ENCODE measurements at regions not wholly inside any gene's neighbourhood (a gene's known extent, or its start where the extent isn't known, plus 50 kb on each side); places are given as distances from the start of the nearest gene placed in this dataset.

DNA sequence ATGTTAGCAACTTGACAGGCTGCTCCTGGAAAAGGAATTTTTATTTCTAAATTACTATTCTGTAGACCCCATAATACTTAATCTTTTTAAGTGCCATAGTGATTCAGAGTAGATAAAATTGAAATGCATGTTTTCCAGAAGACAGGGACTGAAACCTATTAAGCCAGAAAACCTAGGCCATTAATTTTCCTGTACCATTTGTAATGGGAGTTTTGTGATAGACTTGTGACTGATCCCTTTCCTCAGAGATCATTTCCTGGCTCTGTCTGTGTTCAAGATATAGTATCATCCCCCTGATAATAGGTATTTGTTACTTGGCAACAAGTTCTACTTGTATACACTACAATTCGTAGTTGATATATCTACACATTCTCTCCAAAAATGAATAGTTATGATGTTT, 1609.8 kb downstream of the AMY1C start:
- no peak overlapping the region for H3K27ac ChIP-seq (ENCODE audit: low read depth in 1 of 2, low read length in 2 of 2)
- WGBS, 2 donors = 40 to 41% methylated on average over 1 of the region's 1 CpG
- no peak overlapping the region for H3K4me3 ChIP-seq (ENCODE audit: low read length in 2 of 2)
- no peaks in the 10 kb centered on the region for H3K27me3 ChIP-seq (ENCODE audit: control insufficient read depth in 1 of 2, insufficient read depth in 2 of 2, low read length in 1 of 2)
- DNase-seq = no peak
- no peak for ATAC-seq (ENCODE audit: low FRiP score)
- intact Hi-C loops (cut with DNase I) = no loop called here
- no peaks in the 10 kb centered on the region for H3K9me3 ChIP-seq (ENCODE audit: control insufficient read depth, low read length)
- H3K4me1 ChIP-seq (ENCODE audit: control insufficient read depth in 1 of 2, insufficient read depth in 2 of 2, low read length in 2 of 2) = no peaks in the 10 kb centered on the region
- no peaks in the 10 kb centered on the region for H3K36me3 ChIP-seq (ENCODE audit: control insufficient read depth in 1 of 2, insufficient read depth in 2 of 2, low read length in 1 of 2)

DNA sequence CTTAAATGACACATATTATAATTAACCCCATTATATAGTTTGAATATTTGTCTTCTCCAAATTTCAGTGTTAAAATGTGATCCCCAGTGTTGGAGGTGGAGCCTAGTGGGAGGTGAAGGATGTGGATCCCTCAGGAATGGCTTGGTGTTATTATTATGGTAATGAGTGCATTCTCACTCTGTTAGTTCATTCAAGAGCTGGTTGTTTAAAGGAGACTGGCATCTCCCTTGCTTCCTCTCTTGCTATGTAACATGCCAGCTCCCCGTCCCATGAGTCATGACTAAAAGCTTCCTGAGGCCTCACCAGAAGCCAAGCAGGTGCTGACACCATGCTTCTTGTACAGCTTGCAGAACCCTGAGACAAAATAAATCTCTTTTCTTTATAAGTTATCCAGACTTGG, 1612.7 kb downstream of the AMY1C start:
- no peak overlapping the region for H3K27ac ChIP-seq (ENCODE audit: low read depth in 1 of 2, low read length in 2 of 2)
- H3K36me3 ChIP-seq (ENCODE audit: control insufficient read depth in 1 of 2, insufficient read depth in 2 of 2, low read length in 1 of 2) = no peaks in the 10 kb centered on the region
- no peaks in the 10 kb centered on the region for H3K9me3 ChIP-seq (ENCODE audit: control insufficient read depth, low read length)
- no peaks in the 10 kb centered on the region for H3K4me1 ChIP-seq (ENCODE audit: control insufficient read depth in 1 of 2, insufficient read depth in 2 of 2, low read length in 2 of 2)
- intact Hi-C loops (cut with DNase I) = no loop called here
- 78 to 84% methylated on average over 1 of the region's 1 CpG for WGBS, 2 donors
- no peaks in the 10 kb centered on the region for H3K27me3 ChIP-seq (ENCODE audit: control insufficient read depth in 1 of 2, insufficient read depth in 2 of 2, low read length in 1 of 2)
- ATAC-seq (ENCODE audit: low FRiP score) = no peak
- no peak overlapping the region for H3K4me3 ChIP-seq (ENCODE audit: low read length in 2 of 2)
- DNase-seq = no peak

DNA sequence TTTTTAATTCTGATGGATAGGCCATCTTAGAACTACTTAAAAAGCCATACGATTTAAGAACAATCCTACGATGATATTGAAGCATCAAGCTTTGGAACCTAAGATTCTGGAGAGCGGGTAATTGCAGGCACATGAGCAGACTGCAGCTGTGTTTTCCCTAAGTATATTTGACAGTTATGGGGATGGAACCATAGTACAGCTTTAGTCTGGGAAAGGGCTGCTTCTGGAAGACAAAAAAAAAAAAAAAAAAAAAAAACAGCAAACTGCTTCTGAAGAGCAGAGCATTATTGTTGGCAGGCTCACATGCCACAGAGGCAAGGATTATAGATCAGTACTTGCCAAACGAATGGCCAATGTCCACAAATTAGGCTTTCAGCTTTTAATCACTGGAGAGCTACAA, 1618.7 kb downstream of the AMY1C start:
- no peak overlapping the region for H3K27ac ChIP-seq (ENCODE audit: low read depth in 1 of 2, low read length in 2 of 2)
- DNase-seq (no peak), ATAC-seq (ENCODE audit: low FRiP score) (no peak)
- H3K9me3 ChIP-seq (ENCODE audit: control insufficient read depth, low read length) = no peaks in the 10 kb centered on the region
- H3K36me3 ChIP-seq (ENCODE audit: control insufficient read depth in 1 of 2, insufficient read depth in 2 of 2, low read length in 1 of 2) = no peaks in the 10 kb centered on the region
- H3K4me3 ChIP-seq (ENCODE audit: low read length in 2 of 2) = no peak overlapping the region
- intact Hi-C loops (cut with DNase I) = no loop called here
- 67 to 72% methylated on average over 4 of the region's 4 CpGs for WGBS, 2 donors
- H3K4me1 ChIP-seq (ENCODE audit: control insufficient read depth in 1 of 2, insufficient read depth in 2 of 2, low read length in 2 of 2) = no peaks in the 10 kb centered on the region
- no peaks in the 10 kb centered on the region for H3K27me3 ChIP-seq (ENCODE audit: control insufficient read depth in 1 of 2, insufficient read depth in 2 of 2, low read length in 1 of 2)

DNA sequence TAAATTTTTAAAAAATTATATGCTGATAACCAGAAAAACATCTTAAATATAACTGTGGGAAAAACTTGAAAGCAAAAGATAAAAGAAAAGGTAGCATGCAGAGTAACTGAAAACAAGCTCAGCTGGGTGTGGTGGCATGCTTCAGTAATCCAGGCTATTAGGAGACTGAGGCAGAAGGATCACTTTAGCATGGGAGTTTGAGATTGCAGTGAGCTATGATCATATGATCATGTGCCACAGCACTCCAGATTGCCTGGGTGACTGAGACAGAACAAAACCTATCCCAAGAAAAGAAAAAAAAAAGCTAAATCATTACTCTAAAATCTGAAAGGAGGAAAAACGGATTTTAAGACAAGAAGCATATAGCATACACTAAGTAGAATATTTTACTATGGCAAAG, 1624.0 kb downstream of the AMY1C start:
- no peaks in the 10 kb centered on the region for H3K9me3 ChIP-seq (ENCODE audit: control insufficient read depth, low read length)
- intact Hi-C loops (cut with DNase I) = no loop called here
- no peak for ATAC-seq (ENCODE audit: low FRiP score)
- H3K27me3 ChIP-seq (ENCODE audit: control insufficient read depth in 1 of 2, insufficient read depth in 2 of 2, low read length in 1 of 2) = no peaks in the 10 kb centered on the region
- no peak overlapping the region for H3K27ac ChIP-seq (ENCODE audit: low read depth in 1 of 2, low read length in 2 of 2)
- no peaks in the 10 kb centered on the region for H3K36me3 ChIP-seq (ENCODE audit: control insufficient read depth in 1 of 2, insufficient read depth in 2 of 2, low read length in 1 of 2)
- WGBS, 2 donors = 60 to 62% methylated on average over 1 of the region's 1 CpG
- no peak for DNase-seq
- H3K4me1 ChIP-seq (ENCODE audit: control insufficient read depth in 1 of 2, insufficient read depth in 2 of 2, low read length in 2 of 2) = no peaks in the 10 kb centered on the region
- no peak overlapping the region for H3K4me3 ChIP-seq (ENCODE audit: low read length in 2 of 2)

DNA sequence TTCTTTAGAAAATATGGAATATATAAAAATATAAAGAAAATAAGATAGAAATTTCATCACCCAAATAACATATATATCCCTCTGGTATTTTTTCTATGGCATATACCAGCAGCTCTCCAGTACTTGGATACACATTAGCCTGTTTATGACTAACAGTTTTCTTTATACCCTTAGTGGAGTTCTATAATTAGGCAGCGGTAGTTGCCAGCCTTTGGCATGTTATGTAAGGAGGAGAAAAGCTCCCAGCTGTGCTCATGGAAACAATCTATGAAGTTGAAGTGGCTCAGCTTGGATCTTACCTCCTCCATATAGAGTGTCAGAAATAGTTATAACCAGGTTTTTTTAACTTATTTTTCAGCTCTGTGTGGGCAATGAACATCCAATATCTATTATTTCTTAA, 1636.8 kb downstream of the AMY1C start:
- ATAC-seq (ENCODE audit: low FRiP score) = no peak
- DNase-seq = no peak
- no peaks in the 10 kb centered on the region for H3K36me3 ChIP-seq (ENCODE audit: control insufficient read depth in 1 of 2, insufficient read depth in 2 of 2, low read length in 1 of 2)
- H3K4me3 ChIP-seq (ENCODE audit: low read length in 2 of 2) = no peak overlapping the region
- H3K27ac ChIP-seq (ENCODE audit: low read depth in 1 of 2, low read length in 2 of 2) = no peak overlapping the region
- intact Hi-C loops (cut with DNase I) = no loop called here
- H3K27me3 ChIP-seq (ENCODE audit: control insufficient read depth in 1 of 2, insufficient read depth in 2 of 2, low read length in 1 of 2) = no peaks in the 10 kb centered on the region
- 59 to 61% methylated on average over 1 of the region's 1 CpG for WGBS, 2 donors
- no peaks in the 10 kb centered on the region for H3K4me1 ChIP-seq (ENCODE audit: control insufficient read depth in 1 of 2, insufficient read depth in 2 of 2, low read length in 2 of 2)
- H3K9me3 ChIP-seq (ENCODE audit: control insufficient read depth, low read length) = no peaks in the 10 kb centered on the region

DNA sequence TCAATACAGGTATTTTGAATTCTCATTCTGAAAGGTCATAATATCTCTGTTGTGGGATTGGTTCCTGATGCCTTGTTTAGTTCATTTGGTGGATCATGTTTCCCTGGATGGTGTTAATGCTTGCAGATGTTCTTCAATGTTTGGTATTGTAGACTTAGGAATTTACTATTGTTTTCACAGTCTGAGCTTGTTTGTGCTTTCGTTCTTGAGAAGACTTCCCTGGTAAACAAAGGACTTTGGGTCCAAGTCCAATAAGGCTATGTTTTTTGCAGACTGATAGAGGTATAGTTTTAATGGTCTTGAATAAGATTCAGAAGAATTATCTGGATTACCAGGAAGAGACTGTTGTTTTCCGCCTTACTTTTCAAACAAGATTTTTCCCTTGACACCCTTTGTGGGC, 1646.3 kb downstream of the AMY1C start:
- WGBS, 2 donors = 44% methylated on average over 2 of the region's 2 CpGs
- peaks cover 7% of the 10 kb centered on the region for H3K9me3 ChIP-seq (ENCODE audit: control insufficient read depth, low read length)
- H3K4me1 ChIP-seq (ENCODE audit: control insufficient read depth in 1 of 2, insufficient read depth in 2 of 2, low read length in 2 of 2) = no peaks in the 10 kb centered on the region
- no peak overlapping the region for H3K4me3 ChIP-seq (ENCODE audit: low read length in 2 of 2)
- intact Hi-C loops (cut with DNase I) = no loop called here
- no peaks in the 10 kb centered on the region for H3K36me3 ChIP-seq (ENCODE audit: control insufficient read depth in 1 of 2, insufficient read depth in 2 of 2, low read length in 1 of 2)
- ATAC-seq (ENCODE audit: low FRiP score) (no peak), DNase-seq (no peak)
- H3K27me3 ChIP-seq (ENCODE audit: control insufficient read depth in 1 of 2, insufficient read depth in 2 of 2, low read length in 1 of 2) = no peaks in the 10 kb centered on the region
- H3K27ac ChIP-seq (ENCODE audit: low read depth in 1 of 2, low read length in 2 of 2) = no peak overlapping the region

DNA sequence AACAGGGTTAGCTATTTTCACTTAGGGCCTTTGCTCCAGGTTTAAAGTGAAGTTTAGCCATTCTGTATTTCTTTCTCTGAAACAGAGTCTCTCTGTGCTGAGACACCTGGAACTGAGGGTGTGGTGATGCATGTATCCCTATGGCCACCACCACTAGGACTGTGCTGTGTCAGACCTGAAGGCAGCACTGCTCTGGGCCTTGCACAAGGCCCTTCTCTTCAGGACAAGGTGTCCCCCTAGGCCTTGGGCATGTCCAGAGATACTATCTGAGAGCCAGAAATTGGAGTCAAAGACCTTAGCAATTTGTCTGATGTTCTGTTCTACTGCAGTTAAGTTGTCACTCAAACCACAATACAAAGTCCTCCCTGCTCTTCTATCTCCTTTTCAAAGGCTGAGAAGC, 1649.2 kb downstream of the AMY1C start:
- Histone ChIP-seq H3K27ac (ENCODE audit: low read depth in 1 of 2, low read length in 2 of 2) (no peak overlapping the region), H3K4me3 (ENCODE audit: low read length in 2 of 2) (no peak overlapping the region), H3K9me3 (ENCODE audit: control insufficient read depth, low read length) (peaks cover 7% of the 10 kb centered on the region), H3K4me1 (ENCODE audit: control insufficient read depth in 1 of 2, insufficient read depth in 2 of 2, low read length in 2 of 2) (no peaks in the 10 kb centered on the region), H3K27me3 (ENCODE audit: control insufficient read depth in 1 of 2, insufficient read depth in 2 of 2, low read length in 1 of 2) (no peaks in the 10 kb centered on the region), H3K36me3 (ENCODE audit: control insufficient read depth in 1 of 2, insufficient read depth in 2 of 2, low read length in 1 of 2) (no peaks in the 10 kb centered on the region)
- intact Hi-C loops (cut with DNase I) = no loop called here
- ATAC-seq (ENCODE audit: low FRiP score) (no peak), DNase-seq (no peak)

DNA sequence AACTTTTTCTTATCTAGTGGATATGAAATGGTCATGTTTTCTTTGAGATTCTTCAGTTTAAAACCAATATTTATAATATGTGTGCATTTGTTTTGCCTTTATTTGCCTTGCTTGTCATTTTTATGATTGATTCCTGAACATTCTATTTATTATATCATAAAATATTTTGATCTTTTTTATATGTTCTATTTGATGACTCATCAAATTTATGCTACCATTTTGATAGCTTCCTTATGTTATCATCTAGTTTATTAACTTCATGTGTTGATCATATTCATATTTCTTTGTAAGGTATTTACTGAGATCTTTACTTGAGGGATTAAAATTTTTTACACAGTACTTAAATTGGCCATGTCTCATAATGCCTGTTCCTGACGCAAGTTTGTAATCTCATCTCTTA, 1650.0 kb downstream of the AMY1C start:
- intact Hi-C loops (cut with DNase I) = no loop called here
- H3K36me3 ChIP-seq (ENCODE audit: control insufficient read depth in 1 of 2, insufficient read depth in 2 of 2, low read length in 1 of 2) = no peaks in the 10 kb centered on the region
- no peaks in the 10 kb centered on the region for H3K4me1 ChIP-seq (ENCODE audit: control insufficient read depth in 1 of 2, insufficient read depth in 2 of 2, low read length in 2 of 2)
- peaks cover 7% of the 10 kb centered on the region for H3K9me3 ChIP-seq (ENCODE audit: control insufficient read depth, low read length)
- DNase-seq (no peak), ATAC-seq (ENCODE audit: low FRiP score) (no peak)
- no peak overlapping the region for H3K27ac ChIP-seq (ENCODE audit: low read depth in 1 of 2, low read length in 2 of 2)
- no peaks in the 10 kb centered on the region for H3K27me3 ChIP-seq (ENCODE audit: control insufficient read depth in 1 of 2, insufficient read depth in 2 of 2, low read length in 1 of 2)
- no peak overlapping the region for H3K4me3 ChIP-seq (ENCODE audit: low read length in 2 of 2)
- 47 to 72% methylated on average over 1 of the region's 1 CpG for WGBS, 2 donors

DNA sequence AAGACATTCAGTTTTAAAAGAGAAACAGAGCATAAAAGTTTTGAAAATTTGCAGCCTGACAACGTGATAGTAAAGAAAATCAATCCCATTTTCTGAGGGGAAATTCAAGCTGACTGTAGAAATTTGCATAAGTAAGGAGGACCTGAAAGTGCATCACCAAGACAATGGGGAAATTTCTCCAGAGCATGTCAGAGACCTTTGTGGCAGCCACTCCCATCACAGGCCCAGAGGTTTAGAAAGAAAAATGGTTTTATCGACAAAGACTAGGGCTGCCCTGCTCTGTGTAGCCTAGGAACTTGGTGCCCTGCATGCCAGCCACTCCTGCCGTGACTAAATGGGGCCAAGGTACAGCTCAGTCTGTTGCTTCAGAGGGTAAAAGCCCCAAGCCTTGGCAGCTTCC, 1640.2 kb upstream of the PRMT6 start:
- ATAC-seq (ENCODE audit: low FRiP score) (no peak), DNase-seq (no peak)
- Histone ChIP-seq H3K4me3 (ENCODE audit: low read length in 2 of 2) (no peak overlapping the region), H3K9me3 (ENCODE audit: control insufficient read depth, low read length) (no peaks in the 10 kb centered on the region), H3K36me3 (ENCODE audit: control insufficient read depth in 1 of 2, insufficient read depth in 2 of 2, low read length in 1 of 2) (no peaks in the 10 kb centered on the region), H3K27ac (ENCODE audit: low read depth in 1 of 2, low read length in 2 of 2) (no peak overlapping the region), H3K4me1 (ENCODE audit: control insufficient read depth in 1 of 2, insufficient read depth in 2 of 2, low read length in 2 of 2) (no peaks in the 10 kb centered on the region), H3K27me3 (ENCODE audit: control insufficient read depth in 1 of 2, insufficient read depth in 2 of 2, low read length in 1 of 2) (no peaks in the 10 kb centered on the region)
- 75 to 81% methylated on average over 3 of the region's 3 CpGs for WGBS, 2 donors
- intact Hi-C loops (cut with DNase I) = no loop called here

DNA sequence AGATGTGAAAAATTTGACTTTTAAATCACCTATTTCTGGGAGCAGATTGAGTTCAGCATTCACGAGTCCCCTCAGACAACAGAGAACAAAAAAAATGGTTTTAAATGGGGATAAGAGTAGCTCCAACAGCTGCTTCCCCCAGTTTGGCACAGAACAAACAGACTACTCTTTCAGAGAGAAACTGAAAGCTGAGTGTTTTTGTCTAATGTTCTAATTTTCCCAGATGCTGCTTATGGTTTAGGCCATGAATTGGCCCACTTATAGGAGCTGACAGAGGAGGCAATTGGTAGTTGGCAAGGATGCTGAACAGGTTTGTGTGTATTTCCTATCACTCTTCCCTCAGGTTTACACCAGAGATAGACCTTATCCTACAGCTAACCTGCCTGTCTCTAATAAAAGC, 1637.4 kb upstream of the PRMT6 start:
- no peak for ATAC-seq (ENCODE audit: low FRiP score)
- intact Hi-C loops (cut with DNase I) = no loop called here

More for the DNA sequence above, 1637.4 kb upstream of the PRMT6 start:
- WGBS, 2 donors = 54 to 58% methylated on average over 1 of the region's 1 CpG
- Histone ChIP-seq H3K27me3 (ENCODE audit: control insufficient read depth in 1 of 2, insufficient read depth in 2 of 2, low read length in 1 of 2) (no peaks in the 10 kb centered on the region), H3K4me1 (ENCODE audit: control insufficient read depth in 1 of 2, insufficient read depth in 2 of 2, low read length in 2 of 2) (no peaks in the 10 kb centered on the region), H3K4me3 (ENCODE audit: low read length in 2 of 2) (no peak overlapping the region), H3K9me3 (ENCODE audit: control insufficient read depth, low read length) (no peaks in the 10 kb centered on the region), H3K27ac (ENCODE audit: low read depth in 1 of 2, low read length in 2 of 2) (no peak overlapping the region), H3K36me3 (ENCODE audit: control insufficient read depth in 1 of 2, insufficient read depth in 2 of 2, low read length in 1 of 2) (no peaks in the 10 kb centered on the region)
- no peak for DNase-seq
